22Rv1 (cell line): ENCODE measurements at regions not wholly inside any gene's neighbourhood (a gene's known extent, or its start where the extent isn't known, plus 50 kb on each side); places are given as distances from the start of the nearest gene placed in this dataset.

ENCODE experiments used
- ZFX ChIP-seq: fragments of 450-650 bp; IDR thresholded peaks from 2 replicates; pipeline ENCODE4 v1.6.1; 2017; ENCODE audit warnings: antibody characterized with exemption, borderline replicate concordance
- TF ChIP-seq, protein P1 (sequence below): fragments of 450-650 bp; IDR thresholded peaks from 2 replicates; pipeline ENCODE4 v1.5.1; 2017; ENCODE audit warnings: mild to moderate bottlenecking

DNA sequence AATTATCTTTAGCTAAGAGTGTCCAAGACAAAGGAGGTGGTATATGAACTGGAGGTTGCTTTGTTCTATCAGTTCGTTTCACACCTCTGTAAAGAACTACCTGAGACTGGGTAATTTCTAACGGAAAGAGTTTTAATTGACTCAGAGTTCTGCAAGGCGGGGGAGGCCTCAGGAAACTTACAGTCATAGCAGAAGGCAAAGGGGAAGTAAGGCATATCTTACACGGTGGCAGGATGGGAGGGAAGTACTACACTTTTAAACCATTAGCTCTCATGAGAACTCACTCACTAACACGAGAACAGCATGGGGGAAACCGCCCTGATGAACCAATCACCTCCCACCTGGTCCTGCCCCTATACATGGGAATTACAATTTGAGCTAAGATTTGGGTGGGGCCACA, 1202.3 kb upstream of the LRRTM3 start:
- TF ChIP-seq, protein P1, sequence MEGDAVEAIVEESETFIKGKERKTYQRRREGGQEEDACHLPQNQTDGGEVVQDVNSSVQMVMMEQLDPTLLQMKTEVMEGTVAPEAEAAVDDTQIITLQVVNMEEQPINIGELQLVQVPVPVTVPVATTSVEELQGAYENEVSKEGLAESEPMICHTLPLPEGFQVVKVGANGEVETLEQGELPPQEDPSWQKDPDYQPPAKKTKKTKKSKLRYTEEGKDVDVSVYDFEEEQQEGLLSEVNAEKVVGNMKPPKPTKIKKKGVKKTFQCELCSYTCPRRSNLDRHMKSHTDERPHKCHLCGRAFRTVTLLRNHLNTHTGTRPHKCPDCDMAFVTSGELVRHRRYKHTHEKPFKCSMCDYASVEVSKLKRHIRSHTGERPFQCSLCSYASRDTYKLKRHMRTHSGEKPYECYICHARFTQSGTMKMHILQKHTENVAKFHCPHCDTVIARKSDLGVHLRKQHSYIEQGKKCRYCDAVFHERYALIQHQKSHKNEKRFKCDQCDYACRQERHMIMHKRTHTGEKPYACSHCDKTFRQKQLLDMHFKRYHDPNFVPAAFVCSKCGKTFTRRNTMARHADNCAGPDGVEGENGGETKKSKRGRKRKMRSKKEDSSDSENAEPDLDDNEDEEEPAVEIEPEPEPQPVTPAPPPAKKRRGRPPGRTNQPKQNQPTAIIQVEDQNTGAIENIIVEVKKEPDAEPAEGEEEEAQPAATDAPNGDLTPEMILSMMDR = no peak
- TF ChIP-seq ZFX = no peak
